ENCODE measurements at regions not wholly inside any gene's neighbourhood (a gene's known extent, or its start where the extent isn't known, plus 50 kb on each side); places are given as distances from the start of the nearest gene placed in this dataset.

- TF ChIP-seq RCOR1 (IDR thresholded peaks at IDR 0.05; ENCODE audit: low read length): no peak
- TF ChIP-seq, protein P1, sequence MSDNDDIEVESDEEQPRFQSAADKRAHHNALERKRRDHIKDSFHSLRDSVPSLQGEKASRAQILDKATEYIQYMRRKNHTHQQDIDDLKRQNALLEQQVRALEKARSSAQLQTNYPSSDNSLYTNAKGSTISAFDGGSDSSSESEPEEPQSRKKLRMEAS (IDR thresholded peaks at IDR 0.05; ENCODE audit: low read depth): no peak
- TF ChIP-seq, protein P2, sequence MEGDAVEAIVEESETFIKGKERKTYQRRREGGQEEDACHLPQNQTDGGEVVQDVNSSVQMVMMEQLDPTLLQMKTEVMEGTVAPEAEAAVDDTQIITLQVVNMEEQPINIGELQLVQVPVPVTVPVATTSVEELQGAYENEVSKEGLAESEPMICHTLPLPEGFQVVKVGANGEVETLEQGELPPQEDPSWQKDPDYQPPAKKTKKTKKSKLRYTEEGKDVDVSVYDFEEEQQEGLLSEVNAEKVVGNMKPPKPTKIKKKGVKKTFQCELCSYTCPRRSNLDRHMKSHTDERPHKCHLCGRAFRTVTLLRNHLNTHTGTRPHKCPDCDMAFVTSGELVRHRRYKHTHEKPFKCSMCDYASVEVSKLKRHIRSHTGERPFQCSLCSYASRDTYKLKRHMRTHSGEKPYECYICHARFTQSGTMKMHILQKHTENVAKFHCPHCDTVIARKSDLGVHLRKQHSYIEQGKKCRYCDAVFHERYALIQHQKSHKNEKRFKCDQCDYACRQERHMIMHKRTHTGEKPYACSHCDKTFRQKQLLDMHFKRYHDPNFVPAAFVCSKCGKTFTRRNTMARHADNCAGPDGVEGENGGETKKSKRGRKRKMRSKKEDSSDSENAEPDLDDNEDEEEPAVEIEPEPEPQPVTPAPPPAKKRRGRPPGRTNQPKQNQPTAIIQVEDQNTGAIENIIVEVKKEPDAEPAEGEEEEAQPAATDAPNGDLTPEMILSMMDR (IDR thresholded peaks at IDR 0.05): no peak
- no peak for TF ChIP-seq CHD2 (IDR thresholded peaks at IDR 0.05; ENCODE audit: low read length, partially characterized antibody)
Observed at GRCh38 chr6:120304223-120304622, 954.7 kb upstream of the MAN1A1 start.
